B cell (primary cell): ENCODE measurements at regions not wholly inside any gene's neighbourhood (a gene's known extent, or its start where the extent isn't known, plus 50 kb on each side); places are given as distances from the start of the nearest gene placed in this dataset.

Experiments
- ATAC-seq: fragments of 200-7000 bp; cut with Tn5 transposase; one replicate; pipeline ENCODE4 v1.10.0; 2021; ENCODE audit warnings: low read depth, mild to moderate bottlenecking, moderate number of reproducible peaks, moderate library complexity
- CTCF ChIA-PET: fragments of 350-600 bp; sonication (Branson Sonifier 250); formaldehyde crosslinking; loops from one replicate; lab custom pipeline; 2021; ENCODE audit warnings: antibody characterized with exemption, inconsistent platforms; lab: Charles Lee
- POLR2A ChIA-PET: fragments of 350-600 bp; sonication (Branson Sonifier 250); formaldehyde crosslinking; loops from one replicate; lab custom pipeline; 2021; ENCODE audit warnings: antibody characterized with exemption; lab: Charles Lee
- DNase-seq: peaks from one replicate; pipeline ENCODE4 v3.0.0; 2013
- H2AFZ ChIP-seq: 2 replicates; pipeline ENCODE4 v1.6.1; 2012; ENCODE audit warnings: mild to moderate bottlenecking, low read depth, low read length; ENCODE audit not compliant: insufficient read depth, poor library complexity, severe bottlenecking
- H3K27ac ChIP-seq, 2 donors: 1 replicate in 1 of 2; 2 replicates in 1 of 2; pipeline ENCODE4 v1.5.1; 2012 to 2013; ENCODE audit warnings: low read length in 2 of 2, mild to moderate bottlenecking in 2 of 2, moderate library complexity in 1 of 2
- H3K27me3 ChIP-seq, 4 experiments: fragments of 200-600 bp in 1 of 4; sonication (generic) in 1 of 4; replicated peaks in 1 of 4; 1 replicate in 2 of 4; 2 replicates in 2 of 4; pipeline versions ENCODE4 v1.6.1 to v1.7.0; 2013 to 2016; ENCODE audit warnings: low read length in 3 of 4, mild to moderate bottlenecking in 2 of 4, mixed read lengths in 1 of 4, moderate library complexity in 1 of 4; ENCODE audit not compliant: insufficient read depth in 4 of 4, control insufficient read depth in 3 of 4; ENCODE audit errors: control extremely low read depth in 1 of 4
- H3K36me3 ChIP-seq, 2 experiments: replicated peaks in 1 of 2; 1 replicate in 1 of 2; 2 replicates in 1 of 2; pipeline versions ENCODE4 v1.6.1 to v1.7.1; 2013; ENCODE audit warnings: low read length in 1 of 2; ENCODE audit not compliant: insufficient read depth in 2 of 2, control insufficient read depth in 1 of 2; ENCODE audit errors: control extremely low read depth in 1 of 2, extremely low read depth in 1 of 2
- H3K4me1 ChIP-seq, 2 donors: fragments of 200-600 bp in 1 of 2; sonication (generic) in 1 of 2; 1 replicate in 1 of 2; 2 replicates in 1 of 2; pipeline versions ENCODE4 v1.5.1 to v1.6.1; 2013 to 2017; ENCODE audit warnings: low read length in 2 of 2; ENCODE audit not compliant: control insufficient read depth in 2 of 2, insufficient read depth in 2 of 2
- H3K4me2 ChIP-seq: replicated peaks from 2 replicates; pipeline ENCODE3; 2012; ENCODE audit warnings: mild to moderate bottlenecking, low read depth, low read length; ENCODE audit not compliant: poor library complexity, severe bottlenecking
- H3K4me3 ChIP-seq, 5 experiments: fragments of 200-600 bp in 1 of 5; sonication (generic) in 1 of 5; 1 replicate in 3 of 5; 2 replicates in 2 of 5; pipeline versions ENCODE4 v1.5.1 to v1.7.0; 2011 to 2016; ENCODE audit warnings: low read length in 4 of 5, mild to moderate bottlenecking in 4 of 5, low read depth in 2 of 5, control low read depth in 1 of 5, moderate library complexity in 1 of 5; ENCODE audit not compliant: insufficient read depth in 1 of 5; ENCODE audit errors: control extremely low read depth in 1 of 5, extremely low read depth in 1 of 5
- H3K79me2 ChIP-seq: fragments of 200-600 bp; sonication (generic); one replicate; pipeline ENCODE4 v1.6.0; 2016; ENCODE audit warnings: low read length; ENCODE audit not compliant: control insufficient read depth, insufficient read depth
- H3K9ac ChIP-seq: fragments of 200-600 bp; sonication (generic); 2 replicates; pipeline ENCODE4 v1.6.1; 2017; ENCODE audit warnings: mild to moderate bottlenecking, low read length, moderate library complexity
- H3K9me3 ChIP-seq, 3 donors: one replicate each; pipeline versions ENCODE4 v1.6.1 to v1.7.1; 2013; ENCODE audit warnings: low read length in 2 of 3; ENCODE audit not compliant: control insufficient read depth in 2 of 3, insufficient read depth in 1 of 3; ENCODE audit errors: control extremely low read depth in 1 of 3
- H4K20me1 ChIP-seq: 2 replicates; pipeline ENCODE4 v1.6.0; 2012; ENCODE audit warnings: mild to moderate bottlenecking, low read length; ENCODE audit not compliant: insufficient read depth, control insufficient read depth, poor library complexity, severe bottlenecking
- H3K27ac Mint-ChIP-seq: one replicate; pipeline ENCODE4 v1.8.0; 2021; ENCODE audit warnings: mixed read lengths
- H3K27me3 Mint-ChIP-seq: one replicate; pipeline ENCODE4 v1.8.0; 2021; ENCODE audit warnings: mixed read lengths
- H3K4me1 Mint-ChIP-seq: one replicate; pipeline ENCODE4 v1.8.0; 2021; ENCODE audit warnings: mixed read lengths
- H3K4me3 Mint-ChIP-seq: one replicate; pipeline ENCODE4 v1.8.0; 2021; ENCODE audit warnings: mixed read lengths
- H3K9me3 Mint-ChIP-seq: one replicate; pipeline ENCODE4 v1.8.0; 2022; ENCODE audit warnings: mixed read lengths; ENCODE audit not compliant: insufficient read depth
- CTCF ChIP-seq: fragments of 200-600 bp; IDR thresholded peaks from one replicate; pipeline ENCODE4 v1.8.0; 2022; ENCODE audit warnings: antibody characterized with exemption, mild to moderate bottlenecking
- EZH2 ChIP-seq: IDR thresholded peaks from 2 replicates; pipeline ENCODE4 v1.6.1; 2012; ENCODE audit warnings: borderline replicate concordance, low read depth, mild to moderate bottlenecking, moderate library complexity, low read length; ENCODE audit not compliant: insufficient read depth, poor library complexity, severe bottlenecking
- WGBS: methylation state at CpG from one replicate; pipeline ENCODE4 v1.1.5; 2013; ENCODE audit warnings: missing lambda C conversion rate; ENCODE audit not compliant: insufficient coverage; 5-methylcytosine and 5-hydroxymethylcytosine counted together
- intact Hi-C: fragments of 100-400 bp; cut with micrococcal nuclease; formaldehyde crosslinking; loops from one replicate; pipeline ENCODE4 v1.10.0; 2022

DNA sequence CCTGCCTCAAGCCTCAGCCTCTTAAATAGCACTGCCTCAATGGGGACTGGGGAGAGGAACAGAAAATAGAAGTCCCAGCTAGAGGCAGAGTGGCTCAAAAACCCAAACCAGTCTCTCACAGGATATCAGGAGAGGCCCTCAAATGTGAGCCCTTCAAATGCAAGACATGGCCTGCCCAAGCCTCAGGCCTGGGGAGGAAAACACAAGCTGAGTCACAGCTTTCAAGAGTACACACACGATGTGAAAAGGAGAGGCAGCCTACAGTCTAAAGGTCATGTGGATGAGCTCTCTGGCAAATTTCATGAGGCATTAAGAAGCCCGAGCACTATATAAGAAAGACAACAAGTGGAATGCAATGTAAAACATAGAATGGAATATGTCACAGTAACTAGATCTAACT, 316.6 kb upstream of the MEX3C start:
- no peaks in the 10 kb centered on the region for H3K4me1 ChIP-seq
- Mint-ChIP-seq H3K4me3 (no peak overlapping the region), H3K27me3 (no peaks in the 10 kb centered on the region), H3K27ac (no peak overlapping the region), H3K4me1 (no peaks in the 10 kb centered on the region), H3K9me3 (peaks cover under 1% of the 10 kb centered on the region)
- no peaks in the 10 kb centered on the region for H4K20me1 ChIP-seq
- TF ChIP-seq EZH2 (no peak), CTCF (no peak)
- no peak overlapping the region for H3K27ac ChIP-seq
- intact Hi-C loops = no loop called here
- H3K9ac ChIP-seq = no peak overlapping the region
- H3K79me2 ChIP-seq = no peaks in the 10 kb centered on the region
- H3K9me3 ChIP-seq = no peaks in the 10 kb centered on the region
- no peak overlapping the region for H3K4me3 ChIP-seq
- ATAC-seq (no peak), DNase-seq (no peak)
- H3K36me3 ChIP-seq = no peaks in the 10 kb centered on the region
- H3K4me2 ChIP-seq = no peak overlapping the region
- no peaks in the 10 kb centered on the region for H3K27me3 ChIP-seq
- no peak overlapping the region for H2AFZ ChIP-seq
- POLR2A ChIA-PET = interaction anchor here (0.6 kb wide), 1 partner anchor 107 kb away, joined by 3 read pairs; no protein-coding TSS in a partner anchor
- CTCF ChIA-PET = no interaction called here
- WGBS = 60% methylated on average over 1 of the region's 2 CpGs

DNA sequence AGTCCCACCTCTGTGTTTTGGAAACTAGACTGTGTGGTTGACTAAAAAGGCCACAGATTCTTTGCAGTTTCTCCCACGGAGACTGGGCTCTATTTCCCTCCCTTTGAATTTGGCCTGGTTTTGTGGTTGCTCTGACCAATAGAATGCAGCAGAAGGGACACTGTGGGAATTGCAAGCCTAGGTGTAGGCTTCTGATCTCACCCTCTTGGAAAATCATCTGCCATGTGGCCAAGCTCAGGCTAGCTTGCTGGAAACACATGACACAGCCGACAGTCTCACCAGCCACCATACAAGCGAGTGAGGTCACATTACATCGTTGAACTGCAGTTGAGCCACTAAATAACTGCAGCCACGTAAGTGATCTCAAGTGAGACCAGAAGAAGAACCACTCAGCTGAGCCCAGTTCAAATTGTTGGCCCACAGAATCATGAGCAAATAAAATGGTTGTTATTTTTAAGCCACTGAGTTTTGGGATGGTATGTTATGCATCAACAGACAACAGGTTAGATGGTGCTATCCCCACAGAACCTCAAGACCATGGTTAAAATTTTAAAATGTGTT, 319.1 kb upstream of the MEX3C start:
- no peak for DNase-seq
- no peaks in the 10 kb centered on the region for H3K36me3 ChIP-seq
- H3K79me2 ChIP-seq = no peaks in the 10 kb centered on the region
- ATAC-seq = no peak
- 83% methylated on average over 5 of the region's 5 CpGs for WGBS
- H3K27me3 ChIP-seq = no peaks in the 10 kb centered on the region
- no peak overlapping the region for H3K27ac ChIP-seq
- Mint-ChIP-seq H3K4me3 (no peak overlapping the region), H3K27me3 (no peaks in the 10 kb centered on the region), H3K27ac (no peak overlapping the region), H3K4me1 (no peaks in the 10 kb centered on the region), H3K9me3 (no peaks in the 10 kb centered on the region)
- no peaks in the 10 kb centered on the region for H3K4me1 ChIP-seq
- intact Hi-C loops = no loop called here
- no peak overlapping the region for H3K4me2 ChIP-seq
- no peak overlapping the region for H2AFZ ChIP-seq
- ChIA-PET POLR2A (no interaction called here), CTCF (no interaction called here)
- no peaks in the 10 kb centered on the region for H4K20me1 ChIP-seq
- H3K9me3 ChIP-seq = no peaks in the 10 kb centered on the region
- TF ChIP-seq EZH2 (no peak), CTCF (no peak)
- H3K9ac ChIP-seq = no peak overlapping the region
- no peak overlapping the region for H3K4me3 ChIP-seq
